DMS153 treated with DMSO at 0.1 percent for 48 hours (cell line): ENCODE measurements at regions not wholly inside any gene's neighbourhood (a gene's known extent, or its start where the extent isn't known, plus 50 kb on each side); places are given as distances from the start of the nearest gene placed in this dataset.

Experiments
- DNase-seq: peaks from one replicate; lab custom pipeline; 2025; ENCODE audit not compliant: unreplicated experiment; lab: John Stamatoyannopoulos, UW

GRCh38 chr4:114173968-114174367 is 194.5 kb upstream of the ARSJ start:
- DNase-seq: no peak

- no peak for DNase-seq
Measured at GRCh38 chr4:114177628-114178027, 198.2 kb upstream of the ARSJ start.

GRCh38 chr4:114178392-114178791 is 198.9 kb upstream of the ARSJ start:
- no peak for DNase-seq

GRCh38 chr4:114180481-114180880 is 201.0 kb upstream of the ARSJ start:
- DNase-seq: no peak

GRCh38 chr4:114184901-114185300 is 205.5 kb upstream of the ARSJ start:
- DNase-seq: no peak

- no peak for DNase-seq
Measured at GRCh38 chr4:114187592-114187991, 208.1 kb upstream of the ARSJ start.

GRCh38 chr4:114191496-114191895 is 212.0 kb upstream of the ARSJ start:
- no peak for DNase-seq

- DNase-seq: no peak
Measured at GRCh38 chr4:114192854-114193253, 213.4 kb upstream of the ARSJ start.

GRCh38 chr4:114193624-114194399 is 214.4 kb upstream of the ARSJ start:
- DNase-seq: no peak

- DNase-seq: no peak
Measured at GRCh38 chr4:114196606-114197005, 217.2 kb upstream of the ARSJ start.

- DNase-seq: no peak
Measured at GRCh38 chr4:114200026-114200425, 220.6 kb upstream of the ARSJ start.

- no peak for DNase-seq
Measured at GRCh38 chr4:114205261-114205660, 225.8 kb upstream of the ARSJ start.

- DNase-seq: no peak
Measured at GRCh38 chr4:114208574-114209151, 229.2 kb upstream of the ARSJ start.

GRCh38 chr4:114209584-114209983 is 230.1 kb upstream of the ARSJ start:
- DNase-seq: no peak

GRCh38 chr4:114211556-114211955 is 232.1 kb upstream of the ARSJ start:
- no peak for DNase-seq

GRCh38 chr4:114217150-114217817 is 237.8 kb upstream of the ARSJ start:
- no peak for DNase-seq

GRCh38 chr4:114223580-114223979 is 244.1 kb upstream of the ARSJ start:
- no peak for DNase-seq

GRCh38 chr4:114225436-114225835 is 246.0 kb upstream of the ARSJ start:
- no peak for DNase-seq

- DNase-seq: no peak
Measured at GRCh38 chr4:114226179-114226578, 246.7 kb upstream of the ARSJ start.

GRCh38 chr4:114226968-114227760 is 247.7 kb upstream of the ARSJ start:
- no peak for DNase-seq

- DNase-seq: no peak
Measured at GRCh38 chr4:114229706-114230105, 250.3 kb upstream of the ARSJ start.
